K562 (cell line): ENCODE measurements at regions not wholly inside any gene's neighbourhood (a gene's known extent, or its start where the extent isn't known, plus 50 kb on each side); places are given as distances from the start of the nearest gene placed in this dataset.

Experiments used
- ATAC-seq: fragments of 200-7000 bp; cut with Tn5 transposase; 3 replicates; pipeline ENCODE4 v1.9.1; 2020; ENCODE audit warnings: moderate library complexity
- BruUV-seq: library from RNA; stranded (reverse); fragments of 400-500 nt; replicated peaks from 2 replicates; lab custom pipeline; 2021; lab: Mats Ljungman, UMichigan
- CTCF ChIA-PET: fragments of 300-600 bp; formaldehyde crosslinking; extraction: SDS; loops from one replicate; lab custom pipeline; 2021; ENCODE audit warnings: low intra/inter-chr PET ratio; lab: Yijun Ruan, JAX
- POLR2A ChIA-PET: fragments of 300-600, 350-650 bp; sonication (Branson Sonifier 250); formaldehyde crosslinking; extraction: SDS; loops from one replicate; lab custom pipeline; 2021; ENCODE audit warnings: antibody characterized with exemption, inconsistent platforms; lab: Yijun Ruan, JAX
- DNase-seq, 4 experiments: peaks; one replicate each; pipeline versions ENCODE4 v3.0.0 to v3.0.0-alpha.2; 2011 to 2018; ENCODE audit warnings: low spot score in 3 of 4, mixed read lengths in 3 of 4; ENCODE audit errors: extremely low read depth in 1 of 4
- FAIRE-seq: peaks from 2 replicates; lab custom pipeline; 2011; peaks lifted over from hg19 to GRCh38; lab: Jason Lieb, UNC
- H2AFZ ChIP-seq: 2 replicates; pipeline ENCODE4 v1.6.0; 2011; ENCODE audit warnings: low read depth, low read length, control low read depth, inconsistent platforms
- H3K27ac ChIP-seq: fragments of 200-600 bp; 3 replicates; pipeline ENCODE4 v1.8.0; 2011; ENCODE audit warnings: low read depth, mild to moderate bottlenecking, control low read depth, inconsistent platforms, low read length, moderate library complexity, mixed read lengths; ENCODE audit errors: extremely low read depth
- H3K27me3 ChIP-seq, 2 experiments: fragments of 300-600 bp in 1 of 2; 2 replicates in 1 of 2; 3 replicates in 1 of 2; pipeline versions ENCODE4 v1.6.0 to v1.8.0; 2011; ENCODE audit warnings: inconsistent platforms in 2 of 2, low read length in 2 of 2, mild to moderate bottlenecking in 1 of 2, mixed read lengths in 1 of 2, moderate library complexity in 1 of 2; ENCODE audit not compliant: control insufficient read depth in 2 of 2, insufficient read depth in 2 of 2
- H3K36me3 ChIP-seq: fragments of 300-600 bp; 3 replicates; pipeline ENCODE4 v1.8.0; 2011; ENCODE audit warnings: mild to moderate bottlenecking, low read length, inconsistent platforms; ENCODE audit not compliant: control insufficient read depth, insufficient read depth
- H3K4me1 ChIP-seq, 2 experiments: fragments of 200-600 bp in 1 of 2; replicated peaks in 1 of 2; 2 replicates in 1 of 2; 3 replicates in 1 of 2; pipeline versions ENCODE4 v1.5.1 to v1.8.0; 2011; ENCODE audit warnings: inconsistent platforms in 2 of 2, low read length in 2 of 2, mild to moderate bottlenecking in 1 of 2, mixed read lengths in 1 of 2, moderate library complexity in 1 of 2; ENCODE audit not compliant: control insufficient read depth in 2 of 2, insufficient read depth in 2 of 2
- H3K4me2 ChIP-seq: 2 replicates; pipeline ENCODE4 v1.6.1; 2011; ENCODE audit warnings: low read length, control low read depth, inconsistent platforms, mixed read lengths; ENCODE audit not compliant: insufficient read depth
- H3K4me3 ChIP-seq: fragments of 200-600 bp; sonication (generic), shearing (Covaris generic); 2 replicates; pipeline ENCODE4 v1.5.1; 2016; ENCODE audit warnings: control low read depth, inconsistent platforms
- H3K79me2 ChIP-seq: fragments of 200-600 bp; 3 replicates; pipeline ENCODE4 v1.8.0; 2011; ENCODE audit warnings: low read length, inconsistent platforms; ENCODE audit not compliant: control insufficient read depth, insufficient read depth
- H3K9ac ChIP-seq, 2 experiments: 2 replicates each; pipeline versions ENCODE4 v1.6.0 to v1.6.1; 2011; ENCODE audit warnings: low read depth in 2 of 2, low read length in 2 of 2, control low read depth in 1 of 2, inconsistent platforms in 1 of 2, mild to moderate bottlenecking in 1 of 2, mixed read lengths in 1 of 2; ENCODE audit not compliant: insufficient read depth in 1 of 2
- H3K9me1 ChIP-seq: one replicate; pipeline ENCODE4 v1.6.0; 2011; ENCODE audit warnings: inconsistent platforms, mild to moderate bottlenecking, low read length, moderate library complexity; ENCODE audit not compliant: control insufficient read depth, insufficient read depth
- H3K9me3 ChIP-seq: replicated peaks from 2 replicates; pipeline ENCODE4 v1.5.1; 2011; ENCODE audit warnings: low read depth, low read length, inconsistent platforms; ENCODE audit not compliant: control insufficient read depth, insufficient read depth
- H4K20me1 ChIP-seq: replicated peaks from 2 replicates; pipeline ENCODE4 v1.6.1; 2011; ENCODE audit warnings: low read length, inconsistent platforms, mixed read lengths; ENCODE audit not compliant: control insufficient read depth, insufficient read depth
- ARID2 ChIP-seq: fragments of 450-650 bp; IDR thresholded peaks from 2 replicates; pipeline ENCODE4 v1.6.1; 2017; ENCODE audit warnings: antibody characterized with exemption, mild to moderate bottlenecking
- HNRNPH1 ChIP-seq: fragments of 200-400 bp; formaldehyde crosslinking; optimal IDR thresholded peaks from 2 replicates; pipeline ENCODE3; 2017; ENCODE audit warnings: low read depth, mild to moderate bottlenecking, low read length, moderate library complexity
- HNRNPK ChIP-seq: fragments of 200-400 bp; formaldehyde crosslinking; IDR thresholded peaks from one replicate; pipeline ENCODE4 v1.6.1; 2018; ENCODE audit warnings: mild to moderate bottlenecking, low read depth, low read length; ENCODE audit not compliant: poor library complexity, severe bottlenecking
- MXD1 ChIP-seq: fragments of 250-450 bp; sonication (Bioruptor Pico); IDR thresholded peaks from 2 replicates; pipeline ENCODE4 v1.8.0; 2021; ENCODE audit warnings: borderline replicate concordance, mild to moderate bottlenecking, moderate library complexity; ENCODE audit not compliant: poor library complexity, severe bottlenecking
- RBM25 ChIP-seq: fragments of 200-400 bp; formaldehyde crosslinking; IDR thresholded peaks from 2 replicates; pipeline ENCODE4 v1.6.1; 2018; ENCODE audit warnings: low read length, low read depth, moderate library complexity; ENCODE audit not compliant: severe bottlenecking
- RERE ChIP-seq: sonication (generic); formaldehyde crosslinking; IDR thresholded peaks from 2 replicates; pipeline ENCODE4 v1.8.0; 2023; ENCODE audit warnings: missing genetic modification reagents, mild to moderate bottlenecking, borderline replicate concordance
- SFPQ ChIP-seq: fragments of 200-400 bp; formaldehyde crosslinking; IDR thresholded peaks from 2 replicates; pipeline ENCODE4 v1.6.1; 2017; ENCODE audit warnings: mild to moderate bottlenecking, low read depth, low read length, moderate library complexity
- STAT5A ChIP-seq: IDR thresholded peaks from 2 replicates; pipeline ENCODE4 v1.6.1; 2012; ENCODE audit warnings: low read length, inconsistent platforms, borderline replicate concordance
- TAF7 ChIP-seq: fragments of 450-650 bp; IDR thresholded peaks from 2 replicates; pipeline ENCODE4 v1.6.1; 2016; ENCODE audit warnings: missing genetic modification characterization, missing compliant biosample characterization
- XRCC5 ChIP-seq: fragments of 200-400 bp; formaldehyde crosslinking; IDR thresholded peaks from 2 replicates; pipeline ENCODE4 v1.6.1; 2017; ENCODE audit warnings: low read depth, mild to moderate bottlenecking, low read length
- ZC3H4 ChIP-seq: sonication (generic); formaldehyde crosslinking; IDR thresholded peaks from 2 replicates; pipeline ENCODE4 v1.9.0; 2021; ENCODE audit warnings: missing genetic modification reagents, borderline replicate concordance
- ZNF384 ChIP-seq: IDR thresholded peaks from 2 replicates; pipeline ENCODE4 v1.6.1; 2012; ENCODE audit warnings: low read depth, low read length, improper control_type of control experiment
- WGBS: fragments of 100-300 bp; shearing (Covaris generic); methylation state at CpG from one replicate; pipeline ENCODE4 v1.1.6; 2016; ENCODE audit warnings: low coverage, mixed read lengths; ENCODE audit not compliant: insufficient coverage; ENCODE audit errors: missing lambda C conversion rate; 5-methylcytosine and 5-hydroxymethylcytosine counted together
- in situ Hi-C: fragments of 300-500 bp; cut with MboI; formaldehyde crosslinking; loops from 4 replicates; pipeline ENCODE4 v1.15.0; 2018; ENCODE audit warnings: inconsistent platforms, mixed read lengths
- intact Hi-C: fragments of 100-400 bp; cut with micrococcal nuclease; formaldehyde crosslinking; loops from 2 replicates; pipeline ENCODE4 v1.14.2; 2022

- Histone ChIP-seq H3K4me2 (no peak overlapping the region), H3K27me3 (no peaks in the 10 kb centered on the region; a peak in 1 of 5 replicates), H3K9me1 (no peaks in the 10 kb centered on the region), H3K9ac (no peak overlapping the region), H3K36me3 (no peaks in the 10 kb centered on the region), H2AFZ (no peak overlapping the region), H3K4me3 (no peak overlapping the region), H3K4me1 (no peaks in the 10 kb centered on the region), H3K27ac (no peak overlapping the region), H3K79me2 (no peaks in the 10 kb centered on the region), H3K9me3 (no peaks in the 10 kb centered on the region), H4K20me1 (no peaks in the 10 kb centered on the region)
- DNase-seq (no peak), ATAC-seq (no peak), FAIRE-seq (no peak)
- in situ Hi-C loops (no loop called here), intact Hi-C loops (no loop called here)
- ChIA-PET POLR2A (no interaction called here), CTCF (no interaction called here)
- 0% methylated on average over 2 of the region's 2 CpGs for WGBS
- no TSS peak for BruUV-seq
- no peak for TF ChIP-seq XRCC5
- no peak for TF ChIP-seq RBM25
- no peak for TF ChIP-seq MXD1 (CRISPR knock-in tag)
- no peak for TF ChIP-seq ARID2
- no peak for TF ChIP-seq SFPQ
- TF ChIP-seq ZC3H4: no peak
- TF ChIP-seq HNRNPH1: no peak
- no peak for TF ChIP-seq RERE
- TF ChIP-seq TAF7 (tag): no peak
- TF ChIP-seq HNRNPK: no peak
- no peak for TF ChIP-seq STAT5A
- no peak for TF ChIP-seq ZNF384
Measured at GRCh38 chr10:2478656-2479055, 588.7 kb upstream of the PFKP start.
